Stomach (tissue), 4 donors: ENCODE measurements at regions not wholly inside any gene's neighbourhood (a gene's known extent, or its start where the extent isn't known, plus 50 kb on each side); places are given as distances from the start of the nearest gene placed in this dataset.

ENCODE experiments used
- CTCF ChIP-seq, 7 experiments: fragments of 450-650 bp in 4 of 7; fragments of 200-600 bp in 3 of 7; sonication (generic) in 3 of 7; IDR thresholded peaks; one replicate each; pipeline ENCODE4 v1.5.1; 2016 to 2019; ENCODE audit warnings: antibody characterized with exemption in 7 of 7, control low read depth in 2 of 7, mild to moderate bottlenecking in 1 of 7
- EP300 ChIP-seq: sonication (generic); formaldehyde crosslinking; IDR thresholded peaks from one replicate; pipeline ENCODE4 v1.6.1; 2017; ENCODE audit warnings: antibody characterized with exemption
- POLR2A ChIP-seq, 4 donors: fragments of 450-650 bp; IDR thresholded peaks; one replicate each; pipeline ENCODE4 v1.6.1; 2016; ENCODE audit warnings: antibody characterized with exemption in 4 of 4, control low read depth in 2 of 4, mild to moderate bottlenecking in 1 of 4, moderate library complexity in 1 of 4
- POLR2AphosphoS5 ChIP-seq, 3 donors: sonication (generic); formaldehyde crosslinking; IDR thresholded peaks; one replicate each; pipeline ENCODE4 v1.6.1; 2016; ENCODE audit warnings: antibody characterized with exemption in 3 of 3

- TF ChIP-seq CTCF (IDR thresholded peaks at IDR 0.05) = no peak
- TF ChIP-seq POLR2AphosphoS5 (IDR thresholded peaks at IDR 0.05) = no peak
- TF ChIP-seq POLR2A (IDR thresholded peaks at IDR 0.05) = no peak
- TF ChIP-seq EP300 = no peak
These were observed 195.4 kb upstream of the ZMIZ1 start for GRCh38 chr10:78873413-78873812.
